Body of pancreas (tissue), 4 donors: ENCODE measurements at regions not wholly inside any gene's neighbourhood (a gene's known extent, or its start where the extent isn't known, plus 50 kb on each side); places are given as distances from the start of the nearest gene placed in this dataset.

Experiments used
- ATAC-seq: fragments of 150-250 bp; one replicate; pipeline ENCODE4 v1.9.1; 2016
- DNase-seq, 4 donors: peaks; one replicate each; pipeline ENCODE4 v3.0.0-alpha.2; 2019
- H3K27ac ChIP-seq, 4 donors: fragments of 200-600 bp; sonication (generic); 1 replicate in 3 of 4; 2 replicates in 1 of 4; pipeline versions ENCODE4 v1.5.1 to v1.6.1; 2016 to 2019; ENCODE audit warnings: mild to moderate bottlenecking in 1 of 4, mixed read lengths in 1 of 4, moderate library complexity in 1 of 4
- H3K27me3 ChIP-seq, 2 donors: fragments of 200-600 bp; sonication (generic); one replicate each; pipeline ENCODE4 v1.6.0; 2016; ENCODE audit warnings: mild to moderate bottlenecking in 1 of 2
- H3K36me3 ChIP-seq, 2 donors: fragments of 200-600 bp; sonication (generic); replicated peaks in 1 of 2; 2 replicates each; pipeline ENCODE4 v1.5.1; 2016; ENCODE audit warnings: low read depth in 2 of 2; ENCODE audit not compliant: insufficient read depth in 1 of 2
- H3K4me1 ChIP-seq: fragments of 200-600 bp; sonication (generic); one replicate; pipeline ENCODE4 v1.6.0; 2016
- H3K4me3 ChIP-seq, 2 donors: fragments of 200-600 bp; sonication (generic); 1 replicate in 1 of 2; 2 replicates in 1 of 2; pipeline ENCODE4 v1.5.1; 2016 to 2019
- H3K9me3 ChIP-seq, 3 donors: fragments of 200-600 bp; sonication (generic); 1 replicate in 2 of 3; 2 replicates in 1 of 3; pipeline ENCODE4 v1.5.1; 2016
- POLR2A ChIP-seq, 3 donors: fragments of 450-650 bp; IDR thresholded peaks; one replicate each; pipeline ENCODE4 v1.6.1; 2016; ENCODE audit warnings: antibody characterized with exemption in 3 of 3, mild to moderate bottlenecking in 2 of 3
- WGBS, 2 donors: methylation state at CpG; one replicate each; pipeline ENCODE4 v1.1.5; 2017; 5-methylcytosine and 5-hydroxymethylcytosine counted together
- intact Hi-C: fragments of 100-400 bp; cut with DNase I; formaldehyde crosslinking; loops from one replicate; pipeline ENCODE4 v1.15.1; 2023
- TF ChIP-seq, protein P1 (sequence below), 7 experiments: fragments of 450-650 bp in 4 of 7; fragments of 200-600 bp in 3 of 7; sonication (generic) in 3 of 7; IDR thresholded peaks; one replicate each; pipeline ENCODE4 v1.5.1; 2016 to 2019; ENCODE audit warnings: antibody characterized with exemption in 7 of 7

DNA sequence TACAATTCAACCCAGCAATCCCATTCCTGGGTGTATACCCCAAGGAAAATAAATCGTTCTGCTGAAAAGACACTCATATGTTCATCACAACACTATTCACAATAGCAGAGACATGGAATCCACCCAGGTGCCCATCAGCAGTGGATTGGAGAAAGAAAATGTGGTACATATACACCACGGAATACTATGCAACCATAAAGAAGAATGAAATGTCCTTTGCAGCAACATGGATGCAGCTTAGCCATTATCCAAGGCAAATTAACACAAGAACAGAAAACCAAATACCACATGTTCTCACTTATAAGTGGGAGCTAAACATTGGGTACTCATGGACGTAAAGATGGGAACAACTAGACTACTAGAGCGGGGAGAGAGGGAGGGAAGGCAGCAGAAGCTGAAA lies 207.8 kb downstream of the GATA3 start:
- intact Hi-C loops = no loop called here
- TF ChIP-seq, protein P1, sequence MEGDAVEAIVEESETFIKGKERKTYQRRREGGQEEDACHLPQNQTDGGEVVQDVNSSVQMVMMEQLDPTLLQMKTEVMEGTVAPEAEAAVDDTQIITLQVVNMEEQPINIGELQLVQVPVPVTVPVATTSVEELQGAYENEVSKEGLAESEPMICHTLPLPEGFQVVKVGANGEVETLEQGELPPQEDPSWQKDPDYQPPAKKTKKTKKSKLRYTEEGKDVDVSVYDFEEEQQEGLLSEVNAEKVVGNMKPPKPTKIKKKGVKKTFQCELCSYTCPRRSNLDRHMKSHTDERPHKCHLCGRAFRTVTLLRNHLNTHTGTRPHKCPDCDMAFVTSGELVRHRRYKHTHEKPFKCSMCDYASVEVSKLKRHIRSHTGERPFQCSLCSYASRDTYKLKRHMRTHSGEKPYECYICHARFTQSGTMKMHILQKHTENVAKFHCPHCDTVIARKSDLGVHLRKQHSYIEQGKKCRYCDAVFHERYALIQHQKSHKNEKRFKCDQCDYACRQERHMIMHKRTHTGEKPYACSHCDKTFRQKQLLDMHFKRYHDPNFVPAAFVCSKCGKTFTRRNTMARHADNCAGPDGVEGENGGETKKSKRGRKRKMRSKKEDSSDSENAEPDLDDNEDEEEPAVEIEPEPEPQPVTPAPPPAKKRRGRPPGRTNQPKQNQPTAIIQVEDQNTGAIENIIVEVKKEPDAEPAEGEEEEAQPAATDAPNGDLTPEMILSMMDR (IDR thresholded peaks at IDR 0.05) = no peak
- TF ChIP-seq POLR2A (IDR thresholded peaks at IDR 0.05) = no peak
- Histone ChIP-seq H3K36me3 (no peaks in the 10 kb centered on the region), H3K4me1 (no peaks in the 10 kb centered on the region), H3K27ac (no peak overlapping the region), H3K4me3 (no peak overlapping the region), H3K9me3 (no peaks in the 10 kb centered on the region), H3K27me3 (no peaks in the 10 kb centered on the region)
- 66 to 76% methylated on average over 4 of the region's 4 CpGs for WGBS, 2 donors
- ATAC-seq = no peak
- no peak for DNase-seq

DNA sequence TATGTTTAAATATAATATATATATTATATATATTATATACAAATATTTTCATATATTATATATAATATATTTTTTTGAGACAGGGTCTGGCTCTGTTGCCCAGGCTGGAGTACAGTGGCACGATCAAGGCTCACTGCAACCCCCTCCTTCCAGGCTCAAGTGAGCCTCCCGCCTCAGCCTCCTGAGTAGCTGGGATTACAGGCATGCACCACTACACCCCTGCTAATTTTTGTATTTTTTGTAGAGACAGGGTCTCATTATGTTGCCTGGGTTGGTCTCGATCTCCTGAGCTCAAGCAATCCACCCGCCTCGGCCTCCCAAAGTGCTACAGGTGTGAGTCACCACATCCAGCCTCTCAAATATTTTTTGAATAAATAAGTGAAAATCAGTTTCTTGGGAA lies 215.5 kb downstream of the GATA3 start:
- Histone ChIP-seq H3K4me3 (no peak overlapping the region), H3K27me3 (no peaks in the 10 kb centered on the region), H3K27ac (no peak overlapping the region), H3K4me1 (no peaks in the 10 kb centered on the region), H3K36me3 (no peaks in the 10 kb centered on the region), H3K9me3 (no peaks in the 10 kb centered on the region)
- ATAC-seq (no peak), DNase-seq (no peak)
- TF ChIP-seq, protein P1 (IDR thresholded peaks at IDR 0.05) = no peak
- no peak for TF ChIP-seq POLR2A (IDR thresholded peaks at IDR 0.05)
- intact Hi-C loops = no loop called here
- WGBS, 2 donors = 86 to 92% methylated on average over 5 of the region's 5 CpGs

GRCh38 chr10:8272794-8273425 lies 218.4 kb downstream of the GATA3 start:
- intact Hi-C loops = no loop called here
- no peak for ATAC-seq
- no peaks in the 10 kb centered on the region for H3K27me3 ChIP-seq
- no peak overlapping the region for H3K4me3 ChIP-seq
- DNase-seq = no peak
- TF ChIP-seq POLR2A (IDR thresholded peaks at IDR 0.05) = no peak
- TF ChIP-seq, protein P1 (IDR thresholded peaks at IDR 0.05) = no peak
- H3K9me3 ChIP-seq = no peaks in the 10 kb centered on the region
- no peaks in the 10 kb centered on the region for H3K36me3 ChIP-seq
- no peak overlapping the region for H3K27ac ChIP-seq
- 35 to 47% methylated on average over 10 of the region's 10 CpGs for WGBS, 2 donors
- H3K4me1 ChIP-seq = no peaks in the 10 kb centered on the region

DNA sequence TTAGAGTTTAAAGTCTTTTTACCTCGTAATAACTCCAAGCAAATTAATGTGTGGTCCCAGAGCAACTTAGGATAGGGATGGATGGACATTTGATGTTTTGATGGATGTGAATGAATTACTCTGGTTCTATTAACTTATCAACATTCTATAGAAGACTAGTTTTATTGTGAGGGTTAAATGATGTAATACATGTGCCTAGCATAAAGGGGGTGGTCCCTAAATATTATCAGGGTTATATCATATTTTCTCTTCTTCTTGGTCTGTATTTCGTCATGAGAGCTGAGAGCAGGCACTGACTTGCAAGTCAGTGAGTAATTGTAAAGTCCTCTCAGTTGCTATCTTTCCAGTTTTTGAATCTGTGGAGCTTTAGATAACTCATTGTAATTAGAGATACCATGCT lies 219.3 kb downstream of the GATA3 start:
- H3K9me3 ChIP-seq = no peaks in the 10 kb centered on the region
- no peak overlapping the region for H3K27ac ChIP-seq
- 33 to 36% methylated on average over 2 of the region's 2 CpGs for WGBS, 2 donors
- no peaks in the 10 kb centered on the region for H3K36me3 ChIP-seq
- no peak for ATAC-seq
- H3K4me1 ChIP-seq = no peaks in the 10 kb centered on the region
- DNase-seq = no peak
- H3K27me3 ChIP-seq = no peaks in the 10 kb centered on the region
- intact Hi-C loops = no loop called here
- TF ChIP-seq POLR2A (IDR thresholded peaks at IDR 0.05) = no peak
- TF ChIP-seq, protein P1 (IDR thresholded peaks at IDR 0.05) = no peak
- no peak overlapping the region for H3K4me3 ChIP-seq

DNA sequence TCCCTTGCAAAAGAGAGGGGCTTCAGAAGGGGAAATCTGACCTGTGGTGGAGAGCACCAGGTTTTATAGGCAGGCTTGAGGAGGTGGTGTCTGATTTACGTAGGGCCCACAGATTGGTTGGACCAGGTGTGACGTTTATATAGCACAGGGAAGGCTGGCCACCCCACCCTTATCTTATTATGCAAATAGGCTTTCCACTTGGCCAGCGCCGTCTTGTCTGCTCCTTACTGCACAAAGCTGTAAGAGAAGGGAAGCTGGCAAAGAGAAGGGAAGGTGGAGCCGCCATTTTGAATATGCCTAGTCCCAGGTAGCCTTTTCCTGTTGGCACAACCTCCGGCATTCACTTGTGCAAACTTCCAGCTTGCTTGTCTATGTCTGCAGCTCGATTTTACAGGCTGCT lies 221.4 kb downstream of the GATA3 start:
- ATAC-seq = peak; percentile 53
- Histone ChIP-seq H3K27me3 (no peaks in the 10 kb centered on the region), H3K27ac (no peak overlapping the region), H3K4me3 (no peak overlapping the region), H3K36me3 (no peaks in the 10 kb centered on the region), H3K4me1 (no peaks in the 10 kb centered on the region), H3K9me3 (no peaks in the 10 kb centered on the region)
- TF ChIP-seq POLR2A (IDR thresholded peaks at IDR 0.05) = no peak
- TF ChIP-seq, protein P1 (IDR thresholded peaks at IDR 0.05) = no peak
- intact Hi-C loops = no loop called here
- WGBS, 2 donors = 40 to 43% methylated on average over 7 of the region's 7 CpGs
- peak; percentile 31 to 60 (median 49) for DNase-seq
